Body of pancreas (tissue), 4 donors: ENCODE measurements at regions not wholly inside any gene's neighbourhood (a gene's known extent, or its start where the extent isn't known, plus 50 kb on each side); places are given as distances from the start of the nearest gene placed in this dataset.

Experiments used
- CTCF ChIP-seq, 7 experiments: fragments of 450-650 bp in 4 of 7; fragments of 200-600 bp in 3 of 7; sonication (generic) in 3 of 7; IDR thresholded peaks; one replicate each; pipeline ENCODE4 v1.5.1; 2016 to 2019; ENCODE audit warnings: antibody characterized with exemption in 7 of 7
- POLR2A ChIP-seq, 3 donors: fragments of 450-650 bp; IDR thresholded peaks; one replicate each; pipeline ENCODE4 v1.6.1; 2016; ENCODE audit warnings: antibody characterized with exemption in 3 of 3, mild to moderate bottlenecking in 2 of 3

- TF ChIP-seq CTCF (IDR thresholded peaks at IDR 0.05) (no peak), POLR2A (IDR thresholded peaks at IDR 0.05) (no peak)
Observed at GRCh38 chr2:52036024-52036423, 1004.1 kb upstream of the NRXN1 start.
